AG09309 (cell line): ENCODE measurements at regions not wholly inside any gene's neighbourhood (a gene's known extent, or its start where the extent isn't known, plus 50 kb on each side); places are given as distances from the start of the nearest gene placed in this dataset.

Source experiments
- DNase-seq: peaks from one replicate; pipeline ENCODE4 v3.0.0-alpha.2; 2010; ENCODE audit warnings: low read depth
- H3K4me3 ChIP-seq: 2 replicates; pipeline ENCODE4 v1.5.1; 2011; ENCODE audit warnings: mild to moderate bottlenecking, low read depth, low read length, moderate library complexity; ENCODE audit not compliant: control insufficient read depth
- TF ChIP-seq, protein P1 (sequence below): IDR thresholded peaks from 2 replicates; pipeline ENCODE4 v1.5.1; 2011; ENCODE audit warnings: mild to moderate bottlenecking, low read depth, low read length, inconsistent platforms; ENCODE audit not compliant: insufficient read depth, control insufficient read depth; ENCODE audit errors: missing control alignments

- no peak overlapping the region for H3K4me3 ChIP-seq
- TF ChIP-seq, protein P1, sequence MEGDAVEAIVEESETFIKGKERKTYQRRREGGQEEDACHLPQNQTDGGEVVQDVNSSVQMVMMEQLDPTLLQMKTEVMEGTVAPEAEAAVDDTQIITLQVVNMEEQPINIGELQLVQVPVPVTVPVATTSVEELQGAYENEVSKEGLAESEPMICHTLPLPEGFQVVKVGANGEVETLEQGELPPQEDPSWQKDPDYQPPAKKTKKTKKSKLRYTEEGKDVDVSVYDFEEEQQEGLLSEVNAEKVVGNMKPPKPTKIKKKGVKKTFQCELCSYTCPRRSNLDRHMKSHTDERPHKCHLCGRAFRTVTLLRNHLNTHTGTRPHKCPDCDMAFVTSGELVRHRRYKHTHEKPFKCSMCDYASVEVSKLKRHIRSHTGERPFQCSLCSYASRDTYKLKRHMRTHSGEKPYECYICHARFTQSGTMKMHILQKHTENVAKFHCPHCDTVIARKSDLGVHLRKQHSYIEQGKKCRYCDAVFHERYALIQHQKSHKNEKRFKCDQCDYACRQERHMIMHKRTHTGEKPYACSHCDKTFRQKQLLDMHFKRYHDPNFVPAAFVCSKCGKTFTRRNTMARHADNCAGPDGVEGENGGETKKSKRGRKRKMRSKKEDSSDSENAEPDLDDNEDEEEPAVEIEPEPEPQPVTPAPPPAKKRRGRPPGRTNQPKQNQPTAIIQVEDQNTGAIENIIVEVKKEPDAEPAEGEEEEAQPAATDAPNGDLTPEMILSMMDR, result no peak
- DNase-seq, result no peak
These were observed 848.5 kb downstream of the DACH1 start for GRCh38 chr13:71018544-71018943.

- TF ChIP-seq, protein P1, result no peak
- no peak overlapping the region for H3K4me3 ChIP-seq
- DNase-seq, result no peak
These were observed 849.4 kb downstream of the DACH1 start for GRCh38 chr13:71017607-71018006.

- no peak overlapping the region for H3K4me3 ChIP-seq
- no peak for DNase-seq
- TF ChIP-seq, protein P1, result no peak
These were observed 851.5 kb downstream of the DACH1 start for GRCh38 chr13:71015516-71015915.

- no peak overlapping the region for H3K4me3 ChIP-seq
- no peak for DNase-seq
- TF ChIP-seq, protein P1, result no peak
These were observed 852.0 kb downstream of the DACH1 start for GRCh38 chr13:71015021-71015420.

DNA sequence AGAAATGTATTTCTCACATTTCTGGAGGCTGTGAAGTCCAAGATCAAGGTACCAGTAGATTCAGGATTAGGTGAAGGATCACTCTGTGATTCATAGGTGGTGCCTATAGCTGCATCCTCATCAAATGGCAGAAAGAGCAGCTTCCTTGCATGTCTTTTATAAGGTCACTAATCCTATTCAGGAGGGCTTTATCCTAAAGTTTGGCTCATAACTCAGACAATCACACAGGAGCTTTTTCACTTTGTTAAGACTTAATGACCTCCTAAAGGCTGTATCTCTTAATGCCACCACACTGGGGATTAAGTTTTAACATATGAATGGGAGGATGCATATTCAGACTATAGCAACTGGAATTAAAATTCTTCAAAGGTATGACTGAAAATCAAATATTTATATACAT lies 861.1 kb downstream of the DACH1 start:
- TF ChIP-seq, protein P1, result no peak
- no peak for DNase-seq
- no peak overlapping the region for H3K4me3 ChIP-seq

- DNase-seq, result no peak
- TF ChIP-seq, protein P1, result no peak
- no peak overlapping the region for H3K4me3 ChIP-seq
These were observed 871.7 kb downstream of the DACH1 start for GRCh38 chr13:70995338-70995737.

- no peak for DNase-seq
- no peak overlapping the region for H3K4me3 ChIP-seq
- TF ChIP-seq, protein P1, result no peak
These were observed 872.8 kb downstream of the DACH1 start for GRCh38 chr13:70994191-70994590.
